ENCODE measurements at regions not wholly inside any gene's neighbourhood (a gene's known extent, or its start where the extent isn't known, plus 50 kb on each side); places are given as distances from the start of the nearest gene placed in this dataset.

- no peak for DNase-seq (ENCODE audit: low spot score)
- Histone ChIP-seq H3K79me2 (ENCODE audit: insufficient read depth, low read depth, low read length) (no peaks in the 10 kb centered on the region), H3K27ac (ENCODE audit: low read depth, low read length, poor library complexity, severe bottlenecking) (no peak overlapping the region), H4K20me1 (ENCODE audit: insufficient read depth, low read length) (no peaks in the 10 kb centered on the region), H3K4me1 (ENCODE audit: insufficient read depth, low read length, poor library complexity, severe bottlenecking) (no peaks in the 10 kb centered on the region), H3K9me2 (ENCODE audit: insufficient read depth, low read length) (no peaks in the 10 kb centered on the region), H3K36me3 (ENCODE audit: insufficient read depth, low read length) (no peaks in the 10 kb centered on the region), H2AFZ (ENCODE audit: low read length) (no peak overlapping the region), H3K9me3 (ENCODE audit: low read length) (no peaks in the 10 kb centered on the region), H3K4me3 (ENCODE audit: low read depth, low read length, poor library complexity, severe bottlenecking) (no peak overlapping the region), H3K4me2 (ENCODE audit: low read length) (no peak overlapping the region)
- ChIA-PET CTCF (ENCODE audit: unreplicated experiment) (no interaction called here), POLR2A (no interaction called here)
- no peak for TF ChIP-seq CTCF (conservative IDR thresholded peaks at IDR 0.05; ENCODE audit: low read length)
- TF ChIP-seq EZH2phosphoT487 (IDR thresholded peaks at IDR 0.05; ENCODE audit: borderline replicate concordance, low read depth, low read length), result no peak
- intact Hi-C loops (cut with micrococcal nuclease; ENCODE audit: unreplicated experiment), result no loop called here
- no TSS peak for BruUV-seq (replicated peaks)
Observed at GRCh38 chr9:73889023-73889422, 608.1 kb upstream of the RORB start.

GRCh38 chr9:73890685-73891277, 606.4 kb upstream of the RORB start:
- H3K79me2 ChIP-seq (ENCODE audit: insufficient read depth, low read depth, low read length), result no peaks in the 10 kb centered on the region
- H3K4me1 ChIP-seq (ENCODE audit: insufficient read depth, low read length, poor library complexity, severe bottlenecking), result no peaks in the 10 kb centered on the region
- H3K27ac ChIP-seq (ENCODE audit: low read depth, low read length, poor library complexity, severe bottlenecking), result no peak overlapping the region
- DNase-seq (ENCODE audit: low spot score), result no peak
- POLR2A ChIA-PET, result no interaction called here
- no TSS peak for BruUV-seq (replicated peaks)
- CTCF ChIA-PET (ENCODE audit: unreplicated experiment), result no interaction called here
- H4K20me1 ChIP-seq (ENCODE audit: insufficient read depth, low read length), result no peaks in the 10 kb centered on the region
- no peaks in the 10 kb centered on the region for H3K9me2 ChIP-seq (ENCODE audit: insufficient read depth, low read length)
- H2AFZ ChIP-seq (ENCODE audit: low read length), result no peak overlapping the region
- no peaks in the 10 kb centered on the region for H3K36me3 ChIP-seq (ENCODE audit: insufficient read depth, low read length)
- no peak overlapping the region for H3K4me3 ChIP-seq (ENCODE audit: low read depth, low read length, poor library complexity, severe bottlenecking)
- TF ChIP-seq CTCF (conservative IDR thresholded peaks at IDR 0.05; ENCODE audit: low read length), result no peak
- TF ChIP-seq EZH2phosphoT487 (IDR thresholded peaks at IDR 0.05; ENCODE audit: borderline replicate concordance, low read depth, low read length), result no peak
- no peaks in the 10 kb centered on the region for H3K9me3 ChIP-seq (ENCODE audit: low read length)
- intact Hi-C loops (cut with micrococcal nuclease; ENCODE audit: unreplicated experiment), result no loop called here
- H3K4me2 ChIP-seq (ENCODE audit: low read length), result no peak overlapping the region

GRCh38 chr9:73892335-73892734, 604.8 kb upstream of the RORB start:
- H2AFZ ChIP-seq (ENCODE audit: low read length), result no peak overlapping the region
- H3K79me2 ChIP-seq (ENCODE audit: insufficient read depth, low read depth, low read length), result no peaks in the 10 kb centered on the region
- H3K27ac ChIP-seq (ENCODE audit: low read depth, low read length, poor library complexity, severe bottlenecking), result no peak overlapping the region
- no TSS peak for BruUV-seq (replicated peaks)
- H3K4me2 ChIP-seq (ENCODE audit: low read length), result no peak overlapping the region
- intact Hi-C loops (cut with micrococcal nuclease; ENCODE audit: unreplicated experiment), result no loop called here
- no peaks in the 10 kb centered on the region for H3K9me2 ChIP-seq (ENCODE audit: insufficient read depth, low read length)
- DNase-seq (ENCODE audit: low spot score), result no peak
- no peaks in the 10 kb centered on the region for H3K4me1 ChIP-seq (ENCODE audit: insufficient read depth, low read length, poor library complexity, severe bottlenecking)
- no peak overlapping the region for H3K4me3 ChIP-seq (ENCODE audit: low read depth, low read length, poor library complexity, severe bottlenecking)
- ChIA-PET POLR2A (interaction anchor here (0.6 kb wide), 2 partner anchors 50 to 1915 kb away, joined by 3 read pairs; no protein-coding TSS in a partner anchor), CTCF (ENCODE audit: unreplicated experiment) (no interaction called here)
- no peaks in the 10 kb centered on the region for H3K9me3 ChIP-seq (ENCODE audit: low read length)
- H3K36me3 ChIP-seq (ENCODE audit: insufficient read depth, low read length), result no peaks in the 10 kb centered on the region
- TF ChIP-seq CTCF (conservative IDR thresholded peaks at IDR 0.05; ENCODE audit: low read length) (no peak), EZH2phosphoT487 (IDR thresholded peaks at IDR 0.05; ENCODE audit: borderline replicate concordance, low read depth, low read length) (no peak)
- H4K20me1 ChIP-seq (ENCODE audit: insufficient read depth, low read length), result no peaks in the 10 kb centered on the region

All from OCI-LY7 (cell line).